ENCODE measurements at regions not wholly inside any gene's neighbourhood (a gene's known extent, or its start where the extent isn't known, plus 50 kb on each side); places are given as distances from the start of the nearest gene placed in this dataset.

GRCh38 chr13:97117388-97117910 is 104.7 kb upstream of the MBNL2 start:
- no peak for TF ChIP-seq CTCF (IDR thresholded peaks at IDR 0.05)
- no peak for TF ChIP-seq POLR2A (IDR thresholded peaks at IDR 0.05)
